ENCODE measurements at regions not wholly inside any gene's neighbourhood (a gene's known extent, or its start where the extent isn't known, plus 50 kb on each side); places are given as distances from the start of the nearest gene placed in this dataset.

- Histone ChIP-seq H3K27me3 (no peaks in the 10 kb centered on the region), H3K9me3 (no peaks in the 10 kb centered on the region), H3K4me3 (no peak overlapping the region), H3K36me3 (no peaks in the 10 kb centered on the region), H3K4me1 (peaks cover 0 to 6% (median 0%) of the 10 kb centered on the region in 4 donors), H3K27ac (no peak overlapping the region)
- TF ChIP-seq CTCF (IDR thresholded peaks at IDR 0.05): no peak
- intact Hi-C loops (cut with DNase I; ENCODE audit: low total_unique reads): no loop called here
- DNase-seq: no peak
Measured at GRCh38 chr4:126004941-126005340, 690.2 kb downstream of the FAT4 start.

DNA sequence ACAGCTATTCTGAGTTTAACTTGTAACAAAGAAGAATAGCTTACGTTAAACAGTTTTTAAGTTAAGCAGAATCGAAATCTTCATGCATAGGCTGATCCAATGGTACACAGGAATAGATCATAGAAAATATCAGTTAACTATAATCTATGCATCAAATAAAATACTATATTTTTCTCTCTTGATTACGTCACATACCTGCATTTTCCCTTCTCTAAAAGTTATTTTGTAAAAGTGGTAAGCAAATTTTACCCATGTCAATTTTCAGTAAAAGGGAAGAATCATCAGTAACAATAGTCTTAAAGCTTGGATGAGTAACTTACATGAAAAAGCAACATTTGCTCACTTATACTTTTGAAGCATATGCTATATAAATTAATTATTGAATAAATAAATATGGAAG, 692.4 kb downstream of the FAT4 start:
- Histone ChIP-seq H3K4me3 (no peak overlapping the region), H3K9me3 (peaks cover 0 to 11% (median 8%) of the 10 kb centered on the region in 3 donors), H3K4me1 (peaks cover 0 to 6% (median 0%) of the 10 kb centered on the region in 4 donors), H3K27ac (no peak overlapping the region), H3K36me3 (no peaks in the 10 kb centered on the region), H3K27me3 (no peaks in the 10 kb centered on the region)
- no peak for TF ChIP-seq CTCF (IDR thresholded peaks at IDR 0.05)
- DNase-seq: no peak
- intact Hi-C loops (cut with DNase I; ENCODE audit: low total_unique reads): no loop called here

DNA sequence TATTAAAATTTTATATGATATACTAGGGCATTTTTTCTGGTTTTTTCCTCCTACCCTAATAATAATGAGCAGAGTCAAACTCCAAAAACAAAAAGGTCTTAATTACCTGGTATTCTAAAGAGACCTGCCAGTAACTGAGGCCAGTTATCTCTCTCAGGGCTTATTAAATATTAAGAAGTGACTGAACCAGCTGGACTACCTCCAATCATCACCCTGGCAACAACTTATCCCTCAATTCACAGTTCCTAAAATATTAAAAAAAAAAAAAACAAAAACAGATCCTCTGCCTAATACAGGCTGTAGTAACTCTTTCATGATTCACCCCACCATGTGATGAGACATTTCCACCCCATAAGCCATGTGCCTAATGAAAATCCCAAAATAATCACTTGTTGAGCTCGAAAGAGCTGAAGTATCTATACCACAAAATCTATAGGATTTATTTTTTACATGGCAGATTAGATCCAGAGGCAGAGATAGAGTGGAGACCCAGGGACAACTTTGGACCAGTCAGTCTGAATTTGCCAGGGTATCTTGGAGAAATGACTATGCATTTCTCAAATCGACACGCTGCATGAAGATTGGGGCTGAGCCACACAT, 698.0 kb downstream of the FAT4 start:
- Histone ChIP-seq H3K27me3 (no peaks in the 10 kb centered on the region), H3K4me1 (no peaks in the 10 kb centered on the region), H3K27ac (no peak overlapping the region), H3K36me3 (no peaks in the 10 kb centered on the region), H3K4me3 (no peak overlapping the region), H3K9me3 (peaks cover 0 to 11% (median 8%) of the 10 kb centered on the region in 3 donors)
- TF ChIP-seq CTCF (IDR thresholded peaks at IDR 0.05): no peak
- no peak for DNase-seq
- intact Hi-C loops (cut with DNase I; ENCODE audit: low total_unique reads): no loop called here

- H3K27ac ChIP-seq: no peak overlapping the region
- H3K27me3 ChIP-seq: no peaks in the 10 kb centered on the region
- H3K4me1 ChIP-seq: peaks cover 0 to 9% (median 0%) of the 10 kb centered on the region in 4 donors
- DNase-seq: no peak
- intact Hi-C loops (cut with DNase I; ENCODE audit: low total_unique reads): no loop called here
- H3K4me3 ChIP-seq: no peak overlapping the region
- no peaks in the 10 kb centered on the region for H3K9me3 ChIP-seq
- H3K36me3 ChIP-seq: no peaks in the 10 kb centered on the region
- no peak for TF ChIP-seq CTCF (IDR thresholded peaks at IDR 0.05)
Measured at GRCh38 chr4:126018274-126018673, 703.5 kb downstream of the FAT4 start.

DNA sequence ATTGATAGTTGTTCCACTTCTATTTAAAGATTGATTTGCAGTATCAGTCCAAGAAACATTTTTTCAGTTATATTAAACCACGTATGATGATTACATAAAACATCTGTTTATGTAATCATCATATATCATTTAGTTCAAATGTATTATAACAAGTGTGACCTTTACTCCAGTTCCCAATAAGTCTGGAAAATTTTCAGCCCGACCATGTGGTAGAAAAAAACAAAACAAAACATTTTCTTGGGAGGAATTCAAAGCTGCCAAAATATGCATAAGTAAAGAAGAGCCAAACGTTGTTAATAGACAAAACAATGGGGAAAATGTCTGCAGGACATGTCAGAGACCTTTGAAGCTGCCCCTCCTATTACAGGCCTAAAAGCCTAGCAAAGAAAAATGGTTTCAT, 709.1 kb downstream of the FAT4 start:
- Histone ChIP-seq H3K27ac (no peak overlapping the region), H3K4me3 (no peak overlapping the region), H3K27me3 (no peaks in the 10 kb centered on the region), H3K4me1 (peaks cover 0 to 31% (median 2%) of the 10 kb centered on the region in 4 donors), H3K9me3 (peaks cover 0 to 4% (median 0%) of the 10 kb centered on the region in 3 donors), H3K36me3 (no peaks in the 10 kb centered on the region)
- no peak for TF ChIP-seq CTCF (IDR thresholded peaks at IDR 0.05)
- intact Hi-C loops (cut with DNase I; ENCODE audit: low total_unique reads): no loop called here
- DNase-seq: no peak

- intact Hi-C loops (cut with DNase I; ENCODE audit: low total_unique reads): no loop called here
- no peaks in the 10 kb centered on the region for H3K36me3 ChIP-seq
- H3K9me3 ChIP-seq: peaks cover 0 to 17% (median 7%) of the 10 kb centered on the region in 3 donors
- H3K4me3 ChIP-seq: no peak overlapping the region
- no peak for DNase-seq
- no peaks in the 10 kb centered on the region for H3K27me3 ChIP-seq
- H3K4me1 ChIP-seq: peaks cover 0 to 22% (median 2%) of the 10 kb centered on the region in 4 donors
- TF ChIP-seq CTCF (IDR thresholded peaks at IDR 0.05): no peak
- H3K27ac ChIP-seq: no peak overlapping the region
Measured at GRCh38 chr4:126027601-126028000, 712.8 kb downstream of the FAT4 start.
